HG03520 (cell line): ENCODE measurements at regions not wholly inside any gene's neighbourhood (a gene's known extent, or its start where the extent isn't known, plus 50 kb on each side); places are given as distances from the start of the nearest gene placed in this dataset.

Source experiments
- ATAC-seq: cut with Tn5 transposase; IDR thresholded peaks from one replicate; pipeline ENCODE4 v1.9.1; 2021; ENCODE audit warnings: mild to moderate bottlenecking, moderate library complexity; ENCODE audit not compliant: unreplicated experiment

GRCh38 chr14:97027256-97027999, 230.2 kb downstream of the VRK1 start:
- no peak for ATAC-seq

- no peak for ATAC-seq
These were observed 231.2 kb downstream of the VRK1 start for GRCh38 chr14:97028382-97028781.

DNA sequence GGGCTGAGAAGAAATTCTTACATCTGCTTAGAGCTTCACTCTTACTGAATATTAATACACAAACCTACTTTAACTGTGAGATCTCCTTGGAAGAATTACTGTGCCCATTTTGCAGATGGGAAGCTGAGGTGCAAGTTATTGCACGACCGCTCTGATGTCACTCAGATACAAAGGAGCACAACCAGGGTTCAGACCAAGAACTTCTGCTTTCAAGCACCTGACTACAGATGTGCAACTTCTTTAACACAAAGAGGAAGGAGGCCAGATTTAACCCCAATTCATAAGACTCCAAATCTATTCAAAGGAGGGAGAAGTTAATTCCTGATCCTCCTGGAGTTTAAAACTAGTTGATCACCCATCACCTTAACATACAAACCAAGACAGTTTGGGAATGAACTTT, 232.6 kb downstream of the VRK1 start:
- ATAC-seq = no peak

GRCh38 chr14:97031530-97031929, 234.3 kb downstream of the VRK1 start:
- ATAC-seq = no peak

DNA sequence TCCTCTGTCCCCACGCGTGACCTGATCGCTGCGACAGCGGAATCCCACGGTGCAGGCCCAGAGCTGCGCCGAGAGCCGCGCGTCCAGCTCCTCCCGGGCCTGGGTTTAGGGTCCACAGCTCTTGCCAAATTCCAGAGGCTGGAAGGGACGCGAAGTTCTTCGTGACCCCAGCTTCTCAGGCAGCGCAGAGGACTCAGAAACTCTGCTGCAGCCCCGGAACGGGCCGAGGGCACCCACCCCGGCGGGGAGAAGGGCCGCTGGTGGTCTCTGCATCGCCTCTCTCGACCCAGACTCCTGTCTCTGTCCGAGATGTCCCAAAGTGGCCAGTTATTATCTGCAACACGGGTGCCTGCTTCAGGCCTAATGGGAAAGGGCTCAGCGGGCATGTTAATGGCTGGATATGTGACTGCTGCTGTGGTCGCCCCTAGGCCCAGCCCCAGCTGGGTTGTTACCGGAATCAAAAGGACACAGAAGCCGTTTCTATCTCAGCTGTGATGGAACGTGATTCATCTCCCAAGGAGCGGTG, 236.4 kb downstream of the VRK1 start:
- no peak for ATAC-seq

DNA sequence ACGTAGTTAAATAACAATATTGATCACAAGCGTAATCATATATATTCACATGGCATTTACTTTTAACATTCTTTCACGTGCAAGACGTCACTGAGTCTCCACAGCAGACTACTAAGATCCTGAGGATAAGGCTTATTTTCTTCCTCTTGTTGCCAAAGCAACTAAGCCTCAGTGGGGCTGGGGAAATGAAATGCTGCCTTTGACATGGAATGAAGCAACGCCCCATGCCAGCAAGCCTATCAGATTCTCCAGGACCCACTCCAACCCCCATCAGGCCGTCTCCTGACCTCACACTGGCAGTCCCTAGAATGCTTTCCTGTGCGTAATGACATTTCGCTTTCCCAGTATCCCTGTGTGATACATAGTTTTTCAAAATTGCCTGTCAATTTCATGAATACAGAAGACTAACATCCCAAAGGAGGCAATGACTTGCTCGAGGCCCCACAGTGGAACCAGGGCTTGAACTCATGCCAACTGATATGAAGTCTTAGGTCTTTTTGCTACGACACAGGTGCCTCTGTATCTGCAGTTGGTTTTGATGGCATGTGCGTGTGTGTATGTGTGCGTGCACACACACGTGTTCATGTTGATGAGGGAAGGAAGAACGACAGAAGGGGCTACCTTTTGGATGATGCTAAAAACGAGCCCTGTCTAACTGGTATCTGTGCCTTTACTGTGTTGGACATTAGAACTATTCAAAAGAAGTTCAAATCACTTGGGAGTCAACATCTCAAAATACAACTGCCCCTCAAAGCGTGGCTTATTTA, 239.1 kb downstream of the VRK1 start:
- ATAC-seq = no peak

DNA sequence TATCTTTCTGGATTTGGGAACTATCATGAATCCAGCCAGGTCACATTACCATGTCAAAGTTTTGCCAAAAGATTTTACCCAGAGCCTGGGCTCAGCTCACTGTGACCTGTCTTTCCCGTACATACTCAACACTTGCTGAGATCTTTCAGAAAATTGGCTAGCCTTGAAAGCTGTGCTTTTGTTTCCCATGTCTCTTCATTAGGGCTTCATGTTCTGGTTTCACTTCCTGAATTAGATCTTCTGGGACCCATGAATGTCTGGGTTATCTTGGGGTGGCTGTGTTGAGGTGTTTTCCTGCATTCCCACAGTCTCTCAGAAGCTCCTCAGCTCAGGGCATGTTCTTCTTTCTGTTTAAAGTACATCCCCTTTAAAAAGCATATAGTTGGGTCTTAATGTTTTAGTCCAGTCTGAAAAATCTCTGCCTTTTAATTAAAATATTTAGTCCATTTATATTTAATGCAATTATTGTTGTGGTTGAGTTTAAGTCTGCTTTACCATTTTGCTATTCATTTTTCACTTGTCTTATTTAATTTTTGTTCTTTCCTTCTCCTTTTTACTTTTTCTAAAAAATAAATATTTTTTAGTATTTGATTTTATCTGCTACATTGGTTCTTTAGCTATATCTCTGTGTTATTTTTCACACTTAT, 242.7 kb downstream of the VRK1 start:
- ATAC-seq = no peak

- no peak for ATAC-seq
These were observed 249.8 kb downstream of the VRK1 start for GRCh38 chr14:97046967-97047366.

- no peak for ATAC-seq
These were observed 254.8 kb downstream of the VRK1 start for GRCh38 chr14:97052001-97052400.

DNA sequence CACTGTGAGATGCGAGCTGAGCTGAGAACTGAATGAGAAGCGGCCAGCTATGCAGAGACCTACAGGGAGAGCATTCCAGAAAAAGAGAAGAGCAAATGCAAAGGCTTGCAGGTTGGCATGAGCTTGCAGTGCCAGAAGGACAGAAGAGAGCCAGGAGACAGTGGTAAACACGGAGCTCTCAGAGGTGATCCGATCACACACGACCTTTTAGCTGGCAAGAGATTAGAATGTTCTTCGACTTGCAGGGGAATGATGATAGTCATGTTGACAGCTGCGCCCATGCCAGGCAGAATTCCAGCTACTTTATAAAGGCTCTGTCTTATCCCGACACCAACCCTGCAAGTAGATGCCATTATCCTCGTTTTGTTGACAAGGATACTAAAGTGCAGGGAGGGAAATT, 256.8 kb downstream of the VRK1 start:
- no peak for ATAC-seq

- no peak for ATAC-seq
These were observed 258.2 kb downstream of the VRK1 start for GRCh38 chr14:97055355-97055754.

GRCh38 chr14:97056086-97056485, 258.9 kb downstream of the VRK1 start:
- no peak for ATAC-seq

DNA sequence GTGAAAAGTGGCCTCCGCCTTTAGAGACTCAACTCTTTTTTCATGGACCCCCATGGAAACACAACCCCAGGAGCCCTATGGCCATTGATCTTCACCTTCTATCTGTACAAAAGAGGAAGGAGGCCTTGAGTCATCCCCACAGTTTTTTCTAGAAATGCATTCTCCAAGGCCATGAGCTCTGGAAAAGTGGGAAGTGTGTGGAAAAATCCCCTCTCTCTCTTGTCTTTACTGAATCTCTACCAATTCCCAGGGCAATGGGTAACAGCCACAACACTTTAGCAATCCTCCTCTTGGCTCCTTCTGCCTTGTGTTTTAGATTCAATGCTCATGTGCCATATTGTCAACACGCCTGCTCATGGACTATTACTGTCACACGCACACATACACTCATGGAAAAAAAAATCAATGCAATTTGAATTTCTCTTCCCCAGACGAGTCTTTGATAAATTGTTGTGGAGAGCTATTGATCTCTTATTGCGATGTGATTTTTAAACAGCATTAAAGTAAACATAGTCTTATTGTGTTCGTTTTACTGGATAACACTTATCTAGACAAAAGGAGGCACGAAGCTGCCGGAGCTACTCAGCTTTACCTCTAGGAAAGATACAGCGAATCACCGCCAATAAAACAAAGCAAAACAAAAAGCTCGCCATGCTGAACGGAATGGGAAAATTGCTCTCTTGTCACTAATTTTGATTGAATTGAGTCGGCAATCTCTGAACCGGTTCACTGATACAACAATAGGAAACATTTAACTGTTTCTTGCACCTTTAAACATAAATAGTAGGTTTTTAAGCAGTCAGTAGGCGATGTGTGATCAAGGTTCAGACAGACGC, 260.3 kb downstream of the VRK1 start:
- no peak for ATAC-seq

DNA sequence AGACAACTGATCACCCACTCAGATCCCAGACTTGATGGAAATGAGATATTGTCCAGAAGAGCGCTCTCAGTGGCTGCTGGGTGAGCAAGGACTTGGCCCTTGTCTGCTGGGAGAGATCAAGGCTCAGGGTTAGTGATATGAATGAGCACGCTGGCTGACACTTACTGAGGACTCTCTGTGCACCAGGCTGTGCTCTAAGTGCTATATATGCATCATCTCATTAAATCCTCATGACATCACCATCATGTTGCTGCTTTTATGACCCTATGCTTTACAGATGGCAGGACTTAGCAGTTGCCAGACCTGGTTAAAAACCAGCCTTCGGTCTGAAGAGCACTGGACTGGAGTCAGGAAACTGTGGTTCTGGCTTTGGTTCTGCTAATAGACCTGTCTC, 260.9 kb downstream of the VRK1 start:
- no peak for ATAC-seq

DNA sequence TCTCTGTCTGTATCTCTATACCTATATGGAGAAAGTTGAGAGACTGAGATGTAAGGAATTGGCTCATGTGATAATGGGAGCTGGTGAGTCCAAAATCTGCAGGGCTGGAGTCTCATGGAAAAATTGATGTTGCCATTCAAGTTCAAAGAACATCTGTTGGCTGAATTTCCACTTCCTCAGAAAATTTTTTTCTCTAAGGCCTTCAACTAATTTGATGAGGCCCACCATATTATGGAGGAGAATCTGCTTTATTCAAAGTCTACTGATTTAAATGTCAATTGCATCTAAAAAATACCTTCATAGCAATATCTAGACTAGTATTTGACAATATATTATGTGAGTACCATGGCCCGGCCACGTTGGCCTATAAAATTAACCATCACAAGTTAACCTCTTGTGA, 261.4 kb downstream of the VRK1 start:
- no peak for ATAC-seq

DNA sequence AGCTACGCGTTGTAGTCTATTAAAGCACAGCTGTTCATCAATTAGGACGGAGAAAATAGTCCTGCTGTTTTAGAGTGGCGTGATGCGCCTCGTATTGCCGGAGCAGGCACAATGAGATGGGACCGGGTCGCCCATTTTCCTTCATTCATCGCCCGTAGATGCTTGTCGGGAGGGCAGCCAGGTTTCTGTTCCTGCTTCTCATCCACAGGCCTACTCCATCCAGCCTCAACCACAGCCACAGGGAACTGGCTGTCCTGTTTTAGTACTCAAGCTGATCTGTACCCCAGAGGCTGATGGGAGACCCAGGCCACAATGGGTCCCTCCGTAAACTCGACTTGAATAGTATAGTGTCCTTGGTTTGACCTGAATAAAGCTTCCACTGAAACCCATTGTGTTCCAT, 264.0 kb downstream of the VRK1 start:
- no peak for ATAC-seq

DNA sequence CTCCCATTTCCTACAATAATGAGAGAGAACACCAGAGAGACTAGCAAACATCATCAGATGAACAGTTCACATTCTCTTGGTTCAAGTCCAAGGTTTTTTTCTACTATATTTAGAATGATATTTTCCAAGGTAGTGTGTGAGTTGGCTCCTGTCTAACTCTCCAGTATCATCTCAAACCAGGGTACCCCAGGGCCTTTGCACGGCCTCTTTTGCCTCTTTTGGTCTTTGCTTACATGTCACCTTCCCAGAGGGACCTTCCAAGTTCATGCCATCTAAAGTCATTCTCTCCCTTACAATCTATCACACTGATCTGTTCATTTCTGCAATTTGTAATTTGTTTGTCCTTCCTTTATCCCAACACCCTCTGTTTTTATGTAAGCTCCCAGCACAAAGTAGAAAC, 264.5 kb downstream of the VRK1 start:
- ATAC-seq = no peak

DNA sequence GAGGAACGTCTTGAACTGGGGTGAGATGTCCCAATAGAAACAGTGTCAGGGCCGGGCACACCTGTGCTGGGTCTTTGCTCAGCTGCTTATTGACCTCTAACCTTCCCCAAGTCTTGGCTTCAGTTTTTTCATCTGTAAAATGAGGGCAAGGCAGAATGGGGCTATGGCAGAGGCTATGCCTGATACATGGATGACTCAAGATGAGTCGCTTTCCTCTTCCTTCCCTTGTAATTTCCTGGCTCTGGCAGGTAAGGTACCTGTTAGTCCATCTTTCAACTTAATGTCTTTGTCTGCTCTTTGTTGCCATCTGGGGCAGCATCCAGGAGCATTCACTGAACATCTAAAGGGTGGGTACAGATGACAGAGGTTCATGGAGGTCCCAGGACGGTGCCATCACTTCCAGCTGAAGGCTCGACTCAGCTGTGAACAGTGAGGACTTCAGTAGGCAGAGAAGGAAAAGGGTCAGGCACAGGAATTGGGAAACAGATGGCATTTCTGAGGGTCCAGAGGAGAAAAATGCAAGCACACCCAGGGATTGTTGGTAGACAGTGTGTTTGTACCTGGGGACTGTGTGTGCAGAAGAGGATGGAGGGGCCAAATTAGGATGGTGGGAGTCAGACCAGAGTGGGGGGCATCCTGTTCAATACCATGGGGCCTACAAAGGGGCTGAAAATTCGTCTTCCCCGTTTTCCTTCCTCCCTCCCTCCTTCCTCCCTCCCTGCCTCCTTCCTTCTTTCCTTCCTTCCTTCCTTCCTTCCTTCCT, 268.3 kb downstream of the VRK1 start:
- ATAC-seq = no peak

GRCh38 chr14:97066068-97066899, 269.1 kb downstream of the VRK1 start:
- ATAC-seq = no peak
